GM18511 (cell line): ENCODE measurements at regions not wholly inside any gene's neighbourhood (a gene's known extent, or its start where the extent isn't known, plus 50 kb on each side); places are given as distances from the start of the nearest gene placed in this dataset.

Experiments used
- ATAC-seq: cut with Tn5 transposase; IDR thresholded peaks from one replicate; pipeline ENCODE4 v1.9.1; 2021; ENCODE audit warnings: mild to moderate bottlenecking, moderate library complexity; ENCODE audit not compliant: unreplicated experiment

- no peak for ATAC-seq
Observed at GRCh38 chr5:105978011-105978410, 1692.7 kb downstream of the EFNA5 start.

- no peak for ATAC-seq
Observed at GRCh38 chr5:105977163-105977562, 1693.6 kb downstream of the EFNA5 start.

GRCh38 chr5:105970919-105971318 is 1699.8 kb downstream of the EFNA5 start:
- ATAC-seq: no peak

- ATAC-seq: no peak
Observed at GRCh38 chr5:105968981-105969380, 1701.8 kb downstream of the EFNA5 start.

GRCh38 chr5:105963696-105964255 is 1707.0 kb downstream of the EFNA5 start:
- no peak for ATAC-seq

GRCh38 chr5:105961572-105961971 is 1709.2 kb downstream of the EFNA5 start:
- ATAC-seq: no peak

- ATAC-seq: no peak
Observed at GRCh38 chr5:105956456-105957196, 1714.1 kb downstream of the EFNA5 start.

- ATAC-seq: no peak
Observed at GRCh38 chr5:105954341-105954740, 1716.4 kb downstream of the EFNA5 start.

GRCh38 chr5:105953616-105954015 is 1717.1 kb downstream of the EFNA5 start:
- ATAC-seq: no peak

GRCh38 chr5:105952875-105953274 is 1717.9 kb downstream of the EFNA5 start:
- no peak for ATAC-seq

GRCh38 chr5:105947461-105947860 is 1723.3 kb downstream of the EFNA5 start:
- ATAC-seq: no peak

- ATAC-seq: no peak
Observed at GRCh38 chr5:105945203-105945972, 1725.3 kb downstream of the EFNA5 start.

- ATAC-seq: no peak
Observed at GRCh38 chr5:105940181-105940580, 1730.6 kb downstream of the EFNA5 start.

GRCh38 chr5:105934171-105934570 is 1736.6 kb downstream of the EFNA5 start:
- ATAC-seq: no peak

GRCh38 chr5:105931881-105932421 is 1738.8 kb downstream of the EFNA5 start:
- no peak for ATAC-seq

GRCh38 chr5:105929858-105930257 is 1740.9 kb downstream of the EFNA5 start:
- no peak for ATAC-seq

GRCh38 chr5:105924366-105924765 is 1746.4 kb downstream of the EFNA5 start:
- ATAC-seq: no peak

- no peak for ATAC-seq
Observed at GRCh38 chr5:105922574-105922973, 1748.2 kb downstream of the EFNA5 start.

- ATAC-seq: no peak
Observed at GRCh38 chr5:105922080-105922479, 1748.7 kb downstream of the EFNA5 start.

GRCh38 chr5:105917189-105917588 is 1753.5 kb downstream of the EFNA5 start:
- ATAC-seq: no peak

GRCh38 chr5:105907016-105907415 is 1763.7 kb downstream of the EFNA5 start:
- no peak for ATAC-seq

- no peak for ATAC-seq
Observed at GRCh38 chr5:105905392-105905791, 1765.3 kb downstream of the EFNA5 start.
